ENCODE measurements at regions not wholly inside any gene's neighbourhood (a gene's known extent, or its start where the extent isn't known, plus 50 kb on each side); places are given as distances from the start of the nearest gene placed in this dataset.

DNA sequence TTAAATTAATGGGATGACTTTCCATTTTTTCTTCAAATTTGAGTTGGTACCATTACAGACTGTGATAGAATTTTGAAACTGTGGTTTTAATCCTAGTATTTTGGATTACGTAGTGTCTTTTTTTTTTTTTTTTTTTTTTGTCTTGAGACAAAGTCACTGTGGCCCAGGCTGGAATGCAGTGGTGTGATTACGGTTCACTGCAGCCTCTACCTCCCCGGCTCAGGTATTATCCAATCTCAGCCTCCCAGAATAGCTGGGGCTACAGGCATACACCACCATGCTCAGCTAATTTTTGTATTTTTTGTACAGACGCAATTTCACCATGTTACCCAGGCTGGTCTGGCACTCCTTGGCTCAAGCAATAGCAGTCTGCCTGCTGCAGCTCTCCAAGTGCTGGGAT is 87.1 kb downstream of the SOX4 start:
- TF ChIP-seq, protein P1, sequence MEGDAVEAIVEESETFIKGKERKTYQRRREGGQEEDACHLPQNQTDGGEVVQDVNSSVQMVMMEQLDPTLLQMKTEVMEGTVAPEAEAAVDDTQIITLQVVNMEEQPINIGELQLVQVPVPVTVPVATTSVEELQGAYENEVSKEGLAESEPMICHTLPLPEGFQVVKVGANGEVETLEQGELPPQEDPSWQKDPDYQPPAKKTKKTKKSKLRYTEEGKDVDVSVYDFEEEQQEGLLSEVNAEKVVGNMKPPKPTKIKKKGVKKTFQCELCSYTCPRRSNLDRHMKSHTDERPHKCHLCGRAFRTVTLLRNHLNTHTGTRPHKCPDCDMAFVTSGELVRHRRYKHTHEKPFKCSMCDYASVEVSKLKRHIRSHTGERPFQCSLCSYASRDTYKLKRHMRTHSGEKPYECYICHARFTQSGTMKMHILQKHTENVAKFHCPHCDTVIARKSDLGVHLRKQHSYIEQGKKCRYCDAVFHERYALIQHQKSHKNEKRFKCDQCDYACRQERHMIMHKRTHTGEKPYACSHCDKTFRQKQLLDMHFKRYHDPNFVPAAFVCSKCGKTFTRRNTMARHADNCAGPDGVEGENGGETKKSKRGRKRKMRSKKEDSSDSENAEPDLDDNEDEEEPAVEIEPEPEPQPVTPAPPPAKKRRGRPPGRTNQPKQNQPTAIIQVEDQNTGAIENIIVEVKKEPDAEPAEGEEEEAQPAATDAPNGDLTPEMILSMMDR (IDR thresholded peaks at IDR 0.05) = no peak
- TF ChIP-seq POLR2AphosphoS5 (IDR thresholded peaks at IDR 0.05; ENCODE audit: low read depth, low read length) (no peak), TCF7L2 (IDR thresholded peaks at IDR 0.05; ENCODE audit: low read depth, low read length) (no peak), SIN3A (IDR thresholded peaks at IDR 0.05; ENCODE audit: borderline replicate concordance, insufficient read depth, low read depth, low read length) (no peak)
- TF ChIP-seq, protein P2, sequence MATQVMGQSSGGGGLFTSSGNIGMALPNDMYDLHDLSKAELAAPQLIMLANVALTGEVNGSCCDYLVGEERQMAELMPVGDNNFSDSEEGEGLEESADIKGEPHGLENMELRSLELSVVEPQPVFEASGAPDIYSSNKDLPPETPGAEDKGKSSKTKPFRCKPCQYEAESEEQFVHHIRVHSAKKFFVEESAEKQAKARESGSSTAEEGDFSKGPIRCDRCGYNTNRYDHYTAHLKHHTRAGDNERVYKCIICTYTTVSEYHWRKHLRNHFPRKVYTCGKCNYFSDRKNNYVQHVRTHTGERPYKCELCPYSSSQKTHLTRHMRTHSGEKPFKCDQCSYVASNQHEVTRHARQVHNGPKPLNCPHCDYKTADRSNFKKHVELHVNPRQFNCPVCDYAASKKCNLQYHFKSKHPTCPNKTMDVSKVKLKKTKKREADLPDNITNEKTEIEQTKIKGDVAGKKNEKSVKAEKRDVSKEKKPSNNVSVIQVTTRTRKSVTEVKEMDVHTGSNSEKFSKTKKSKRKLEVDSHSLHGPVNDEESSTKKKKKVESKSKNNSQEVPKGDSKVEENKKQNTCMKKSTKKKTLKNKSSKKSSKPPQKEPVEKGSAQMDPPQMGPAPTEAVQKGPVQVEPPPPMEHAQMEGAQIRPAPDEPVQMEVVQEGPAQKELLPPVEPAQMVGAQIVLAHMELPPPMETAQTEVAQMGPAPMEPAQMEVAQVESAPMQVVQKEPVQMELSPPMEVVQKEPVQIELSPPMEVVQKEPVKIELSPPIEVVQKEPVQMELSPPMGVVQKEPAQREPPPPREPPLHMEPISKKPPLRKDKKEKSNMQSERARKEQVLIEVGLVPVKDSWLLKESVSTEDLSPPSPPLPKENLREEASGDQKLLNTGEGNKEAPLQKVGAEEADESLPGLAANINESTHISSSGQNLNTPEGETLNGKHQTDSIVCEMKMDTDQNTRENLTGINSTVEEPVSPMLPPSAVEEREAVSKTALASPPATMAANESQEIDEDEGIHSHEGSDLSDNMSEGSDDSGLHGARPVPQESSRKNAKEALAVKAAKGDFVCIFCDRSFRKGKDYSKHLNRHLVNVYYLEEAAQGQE (IDR thresholded peaks at IDR 0.05; ENCODE audit: insufficient read depth in 1 of 2, low read depth in 2 of 2, low read length in 1 of 2) = no peak
